Tibial nerve (tissue), 4 donors: ENCODE measurements at regions not wholly inside any gene's neighbourhood (a gene's known extent, or its start where the extent isn't known, plus 50 kb on each side); places are given as distances from the start of the nearest gene placed in this dataset.

ENCODE experiments used
- DNase-seq, 2 donors: peaks; one replicate each; pipeline ENCODE4 v3.0.0-alpha.2; 2019; ENCODE audit warnings: low spot score in 2 of 2
- H3K27ac ChIP-seq, 4 donors: fragments of 200-600 bp; sonication (generic) in 3 of 4; one replicate each; pipeline ENCODE4 v1.5.1; 2017 to 2019; ENCODE audit warnings: mild to moderate bottlenecking in 1 of 4
- H3K27me3 ChIP-seq, 2 donors: fragments of 200-600 bp; sonication (generic) in 1 of 2; one replicate each; pipeline versions ENCODE4 v1.5.1 to v1.6.0; 2017 to 2019
- H3K36me3 ChIP-seq, 3 donors: fragments of 200-600 bp; sonication (generic); one replicate each; pipeline ENCODE4 v1.5.1; 2018 to 2019
- H3K4me1 ChIP-seq, 4 donors: fragments of 200-600 bp; sonication (generic) in 3 of 4; one replicate each; pipeline ENCODE4 v1.5.1; 2017 to 2019
- H3K4me3 ChIP-seq, 4 donors: fragments of 200-600 bp; sonication (generic) in 3 of 4; one replicate each; pipeline ENCODE4 v1.5.1; 2017 to 2019; ENCODE audit warnings: mild to moderate bottlenecking in 1 of 4, moderate library complexity in 1 of 4
- H3K9me3 ChIP-seq, 4 donors: fragments of 200-600 bp; sonication (generic) in 3 of 4; one replicate each; pipeline ENCODE4 v1.5.1; 2017 to 2019
- EP300 ChIP-seq, 2 donors: sonication (generic); formaldehyde crosslinking; IDR thresholded peaks; one replicate each; pipeline ENCODE4 v1.6.1; 2017; ENCODE audit warnings: antibody characterized with exemption in 2 of 2, mild to moderate bottlenecking in 1 of 2
- POLR2A ChIP-seq, 2 donors: fragments of 450-650 bp; IDR thresholded peaks; one replicate each; pipeline ENCODE4 v1.6.1; 2017; ENCODE audit warnings: antibody characterized with exemption in 2 of 2, mild to moderate bottlenecking in 2 of 2, moderate library complexity in 2 of 2
- WGBS, 2 donors: methylation state at CpG; one replicate each; pipeline ENCODE4 v1.1.5; 2018; 5-methylcytosine and 5-hydroxymethylcytosine counted together
- TF ChIP-seq, protein P1 (sequence below), 5 experiments: fragments of 200-600 bp in 3 of 5; fragments of 450-650 bp in 2 of 5; sonication (generic) in 3 of 5; IDR thresholded peaks; one replicate each; pipeline ENCODE4 v1.5.1; 2016 to 2019; ENCODE audit warnings: antibody characterized with exemption in 5 of 5, mild to moderate bottlenecking in 3 of 5, moderate library complexity in 2 of 5

DNA sequence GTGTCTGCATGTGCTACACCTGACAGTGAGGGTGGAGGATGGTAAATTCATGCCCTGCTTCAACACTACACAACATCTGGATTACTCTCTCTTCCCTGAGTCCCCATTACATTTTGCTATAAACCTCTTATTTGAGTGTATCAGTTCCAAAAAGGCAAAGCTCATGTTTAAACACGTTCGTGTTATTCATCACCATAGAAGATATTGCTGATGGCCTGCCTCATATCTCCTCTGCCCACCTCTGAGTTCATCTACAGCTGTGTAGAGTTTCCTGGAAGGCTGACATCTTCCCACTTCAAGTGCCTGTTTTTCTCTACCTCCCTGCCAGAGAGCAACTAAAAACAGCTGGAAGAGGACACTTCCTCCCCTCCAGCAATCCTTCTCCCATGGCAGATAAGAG, 433.2 kb downstream of the ISL1 start:
- Histone ChIP-seq H3K4me1 (no peaks in the 10 kb centered on the region), H3K27ac (no peak overlapping the region), H3K4me3 (no peak overlapping the region), H3K36me3 (no peaks in the 10 kb centered on the region), H3K9me3 (no peaks in the 10 kb centered on the region), H3K27me3 (no peaks in the 10 kb centered on the region)
- DNase-seq, result no peak
- TF ChIP-seq POLR2A (IDR thresholded peaks at IDR 0.05) (no peak), EP300 (IDR thresholded peaks at IDR 0.05) (no peak)
- TF ChIP-seq, protein P1, sequence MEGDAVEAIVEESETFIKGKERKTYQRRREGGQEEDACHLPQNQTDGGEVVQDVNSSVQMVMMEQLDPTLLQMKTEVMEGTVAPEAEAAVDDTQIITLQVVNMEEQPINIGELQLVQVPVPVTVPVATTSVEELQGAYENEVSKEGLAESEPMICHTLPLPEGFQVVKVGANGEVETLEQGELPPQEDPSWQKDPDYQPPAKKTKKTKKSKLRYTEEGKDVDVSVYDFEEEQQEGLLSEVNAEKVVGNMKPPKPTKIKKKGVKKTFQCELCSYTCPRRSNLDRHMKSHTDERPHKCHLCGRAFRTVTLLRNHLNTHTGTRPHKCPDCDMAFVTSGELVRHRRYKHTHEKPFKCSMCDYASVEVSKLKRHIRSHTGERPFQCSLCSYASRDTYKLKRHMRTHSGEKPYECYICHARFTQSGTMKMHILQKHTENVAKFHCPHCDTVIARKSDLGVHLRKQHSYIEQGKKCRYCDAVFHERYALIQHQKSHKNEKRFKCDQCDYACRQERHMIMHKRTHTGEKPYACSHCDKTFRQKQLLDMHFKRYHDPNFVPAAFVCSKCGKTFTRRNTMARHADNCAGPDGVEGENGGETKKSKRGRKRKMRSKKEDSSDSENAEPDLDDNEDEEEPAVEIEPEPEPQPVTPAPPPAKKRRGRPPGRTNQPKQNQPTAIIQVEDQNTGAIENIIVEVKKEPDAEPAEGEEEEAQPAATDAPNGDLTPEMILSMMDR (IDR thresholded peaks at IDR 0.05), result no peak
- WGBS, 2 donors, result 74 to 90% methylated on average over 2 of the region's 2 CpGs

DNA sequence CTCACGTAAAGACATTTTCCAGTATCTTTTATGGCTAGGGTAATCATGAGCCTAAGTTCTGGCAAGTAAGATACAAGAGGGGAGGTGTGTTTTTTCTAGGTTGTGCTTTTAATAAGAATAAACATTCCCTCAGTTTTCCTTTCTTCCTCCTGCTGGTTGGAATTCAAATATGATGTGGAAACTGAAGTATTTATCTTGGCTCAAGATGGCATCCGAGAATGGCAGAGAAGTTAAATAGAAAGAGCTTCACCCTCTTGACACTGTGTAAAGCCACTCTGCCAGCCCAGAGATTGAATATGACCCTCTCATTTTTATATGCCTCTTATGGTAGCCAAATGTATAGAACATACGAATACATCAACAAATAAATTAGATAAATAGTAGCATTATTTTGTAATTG, 438.4 kb downstream of the ISL1 start:
- Histone ChIP-seq H3K4me1 (no peaks in the 10 kb centered on the region), H3K27me3 (no peaks in the 10 kb centered on the region), H3K36me3 (no peaks in the 10 kb centered on the region), H3K27ac (no peak overlapping the region), H3K9me3 (no peaks in the 10 kb centered on the region), H3K4me3 (no peak overlapping the region)
- no peak for TF ChIP-seq POLR2A (IDR thresholded peaks at IDR 0.05)
- no peak for TF ChIP-seq EP300 (IDR thresholded peaks at IDR 0.05)
- TF ChIP-seq, protein P1 (IDR thresholded peaks at IDR 0.05), result no peak
- 59 to 62% methylated on average over 3 of the region's 3 CpGs for WGBS, 2 donors
- no peak for DNase-seq

DNA sequence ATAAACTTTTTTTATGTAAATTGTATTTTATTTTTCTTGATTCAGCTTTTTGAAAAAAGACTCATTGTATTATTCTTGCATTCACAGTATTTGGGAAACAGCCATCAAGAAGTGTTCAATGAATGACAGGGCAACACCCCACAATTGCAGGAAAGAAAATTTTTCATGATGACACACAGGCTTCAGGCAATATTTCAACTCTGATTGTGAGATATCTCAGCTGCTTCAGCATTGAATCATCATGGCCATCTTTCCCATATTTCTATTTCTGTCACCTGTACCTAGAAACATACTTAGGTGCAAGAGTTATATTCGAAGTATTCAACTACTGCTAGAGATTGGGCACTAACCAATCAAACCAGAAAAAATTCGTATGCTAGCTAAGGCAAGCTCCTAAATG, 446.0 kb downstream of the ISL1 start:
- Histone ChIP-seq H3K4me1 (peaks cover 0 to 9% (median 0%) of the 10 kb centered on the region in 4 donors), H3K4me3 (no peak overlapping the region), H3K27ac (no peak overlapping the region), H3K27me3 (no peaks in the 10 kb centered on the region), H3K36me3 (no peaks in the 10 kb centered on the region), H3K9me3 (no peaks in the 10 kb centered on the region)
- TF ChIP-seq EP300 (IDR thresholded peaks at IDR 0.05) (no peak), POLR2A (IDR thresholded peaks at IDR 0.05) (no peak)
- TF ChIP-seq, protein P1 (IDR thresholded peaks at IDR 0.05), result no peak
- no peak for DNase-seq
- WGBS, 2 donors, result 57 to 58% methylated on average over 2 of the region's 2 CpGs

DNA sequence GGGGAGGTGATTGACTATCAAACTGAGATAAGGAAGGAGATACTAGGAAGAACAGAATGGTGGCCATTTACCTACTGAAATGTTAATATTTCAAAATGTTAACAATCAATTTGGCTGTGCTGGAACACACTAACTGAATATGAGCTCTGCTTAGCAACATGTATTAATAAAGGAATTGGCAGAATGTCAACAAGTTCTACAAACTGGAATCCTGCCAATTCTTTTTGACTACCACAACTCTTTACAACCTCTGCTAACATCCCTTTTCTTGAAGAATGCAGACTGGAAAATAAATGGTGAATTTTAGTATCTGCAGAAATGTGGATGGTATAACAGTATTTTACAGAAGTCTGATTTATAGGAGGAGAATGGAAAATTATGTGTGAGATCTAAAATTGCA, 446.4 kb downstream of the ISL1 start:
- H3K27ac ChIP-seq, result no peak overlapping the region
- peaks cover 0 to 9% (median 0%) of the 10 kb centered on the region in 4 donors for H3K4me1 ChIP-seq
- TF ChIP-seq, protein P1 (IDR thresholded peaks at IDR 0.05), result no peak
- TF ChIP-seq EP300 (IDR thresholded peaks at IDR 0.05), result no peak
- TF ChIP-seq POLR2A (IDR thresholded peaks at IDR 0.05), result no peak
- H3K9me3 ChIP-seq, result no peaks in the 10 kb centered on the region
- DNase-seq, result no peak
- H3K27me3 ChIP-seq, result no peaks in the 10 kb centered on the region
- no peak overlapping the region for H3K4me3 ChIP-seq
- H3K36me3 ChIP-seq, result no peaks in the 10 kb centered on the region

DNA sequence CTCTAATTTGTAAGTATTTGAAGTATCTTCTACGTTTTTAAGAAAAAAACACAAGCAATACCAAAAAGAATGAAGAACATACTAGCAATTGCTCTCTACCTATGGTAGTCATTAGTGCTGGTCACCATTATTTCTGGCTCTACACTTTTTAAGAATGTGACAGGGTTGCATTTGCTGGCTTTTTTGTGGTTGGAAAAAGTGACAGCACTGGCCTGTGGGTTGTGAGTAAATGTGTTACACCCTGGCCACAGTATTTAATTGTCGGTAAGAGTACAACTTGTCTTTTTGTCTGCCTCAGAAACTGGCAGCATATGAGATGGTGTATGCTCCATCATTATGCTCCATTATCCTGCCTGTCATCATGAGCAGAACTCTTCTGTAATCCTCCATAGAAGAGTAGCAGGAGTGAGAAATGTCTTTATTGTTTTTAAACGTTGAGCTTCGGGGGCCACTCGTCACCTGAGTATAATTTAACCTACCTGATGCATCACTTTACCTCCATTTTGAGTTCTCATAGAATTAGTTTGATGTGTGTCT, 449.8 kb downstream of the ISL1 start:
- WGBS, 2 donors, result 80 to 83% methylated on average over 5 of the region's 5 CpGs
- no peak for DNase-seq
- Histone ChIP-seq H3K27me3 (no peaks in the 10 kb centered on the region), H3K4me3 (no peak overlapping the region), H3K27ac (no peak overlapping the region), H3K4me1 (peaks cover 0 to 9% (median 0%) of the 10 kb centered on the region in 4 donors), H3K9me3 (no peaks in the 10 kb centered on the region), H3K36me3 (no peaks in the 10 kb centered on the region)
- TF ChIP-seq, protein P1 (IDR thresholded peaks at IDR 0.05), result no peak
- TF ChIP-seq POLR2A (IDR thresholded peaks at IDR 0.05) (no peak), EP300 (IDR thresholded peaks at IDR 0.05) (no peak)
